ENCODE measurements at regions not wholly inside any gene's neighbourhood (a gene's known extent, or its start where the extent isn't known, plus 50 kb on each side); places are given as distances from the start of the nearest gene placed in this dataset.

DNA sequence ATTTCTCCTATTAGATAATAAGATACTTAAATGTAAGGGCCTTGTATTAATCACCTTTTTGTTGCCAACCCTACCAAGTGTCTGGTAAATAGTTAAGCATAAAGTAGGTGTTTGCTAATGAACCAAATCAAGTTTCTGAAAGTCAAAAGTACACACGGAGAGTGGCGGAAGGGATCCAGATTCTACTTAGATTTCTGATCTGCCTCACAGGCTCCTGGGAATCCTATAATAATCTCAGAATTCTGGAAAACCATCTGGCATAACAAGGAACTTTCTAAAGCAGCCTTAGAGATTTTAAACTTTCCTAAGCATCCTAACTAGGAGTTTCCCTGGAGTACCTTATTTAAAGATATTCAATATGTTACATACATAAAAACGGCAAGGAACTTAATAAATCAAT lies 363.2 kb upstream of the SMC2 start:
- in situ Hi-C loops (cut with HindIII; ENCODE audit: low pct_unique_long_range_greater_than_20kb, low sequenced_read_pairs) (no loop called here), intact Hi-C loops (cut with micrococcal nuclease; ENCODE audit: unreplicated experiment) (no loop called here)
- ATAC-seq = no peak
- CTCF ChIA-PET = no interaction called here
- Histone ChIP-seq H3K9me3 (ENCODE audit: control insufficient read depth, insufficient read depth, low read depth, low read length) (no peaks in the 10 kb centered on the region), H3K36me3 (ENCODE audit: control insufficient read depth, insufficient read depth, low read length) (no peaks in the 10 kb centered on the region), H3K4me3 (ENCODE audit: low read depth in 2 of 2, low read length in 2 of 2) (no peak overlapping the region), H3K27me3 (ENCODE audit: control insufficient read depth, insufficient read depth, low read length) (no peaks in the 10 kb centered on the region), H3K27ac (ENCODE audit: low read length) (no peak overlapping the region), H3K4me1 (ENCODE audit: control insufficient read depth, insufficient read depth, low read length) (no peaks in the 10 kb centered on the region)
- TF ChIP-seq TCF7L2 (IDR thresholded peaks at IDR 0.05; ENCODE audit: low read depth, low read length) (no peak), POLR2AphosphoS5 (IDR thresholded peaks at IDR 0.05; ENCODE audit: low read depth, low read length) (no peak), SIN3A (IDR thresholded peaks at IDR 0.05; ENCODE audit: borderline replicate concordance, insufficient read depth, low read depth, low read length) (no peak)
- TF ChIP-seq, protein P1, sequence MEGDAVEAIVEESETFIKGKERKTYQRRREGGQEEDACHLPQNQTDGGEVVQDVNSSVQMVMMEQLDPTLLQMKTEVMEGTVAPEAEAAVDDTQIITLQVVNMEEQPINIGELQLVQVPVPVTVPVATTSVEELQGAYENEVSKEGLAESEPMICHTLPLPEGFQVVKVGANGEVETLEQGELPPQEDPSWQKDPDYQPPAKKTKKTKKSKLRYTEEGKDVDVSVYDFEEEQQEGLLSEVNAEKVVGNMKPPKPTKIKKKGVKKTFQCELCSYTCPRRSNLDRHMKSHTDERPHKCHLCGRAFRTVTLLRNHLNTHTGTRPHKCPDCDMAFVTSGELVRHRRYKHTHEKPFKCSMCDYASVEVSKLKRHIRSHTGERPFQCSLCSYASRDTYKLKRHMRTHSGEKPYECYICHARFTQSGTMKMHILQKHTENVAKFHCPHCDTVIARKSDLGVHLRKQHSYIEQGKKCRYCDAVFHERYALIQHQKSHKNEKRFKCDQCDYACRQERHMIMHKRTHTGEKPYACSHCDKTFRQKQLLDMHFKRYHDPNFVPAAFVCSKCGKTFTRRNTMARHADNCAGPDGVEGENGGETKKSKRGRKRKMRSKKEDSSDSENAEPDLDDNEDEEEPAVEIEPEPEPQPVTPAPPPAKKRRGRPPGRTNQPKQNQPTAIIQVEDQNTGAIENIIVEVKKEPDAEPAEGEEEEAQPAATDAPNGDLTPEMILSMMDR (IDR thresholded peaks at IDR 0.05) = no peak
- TF ChIP-seq, protein P2, sequence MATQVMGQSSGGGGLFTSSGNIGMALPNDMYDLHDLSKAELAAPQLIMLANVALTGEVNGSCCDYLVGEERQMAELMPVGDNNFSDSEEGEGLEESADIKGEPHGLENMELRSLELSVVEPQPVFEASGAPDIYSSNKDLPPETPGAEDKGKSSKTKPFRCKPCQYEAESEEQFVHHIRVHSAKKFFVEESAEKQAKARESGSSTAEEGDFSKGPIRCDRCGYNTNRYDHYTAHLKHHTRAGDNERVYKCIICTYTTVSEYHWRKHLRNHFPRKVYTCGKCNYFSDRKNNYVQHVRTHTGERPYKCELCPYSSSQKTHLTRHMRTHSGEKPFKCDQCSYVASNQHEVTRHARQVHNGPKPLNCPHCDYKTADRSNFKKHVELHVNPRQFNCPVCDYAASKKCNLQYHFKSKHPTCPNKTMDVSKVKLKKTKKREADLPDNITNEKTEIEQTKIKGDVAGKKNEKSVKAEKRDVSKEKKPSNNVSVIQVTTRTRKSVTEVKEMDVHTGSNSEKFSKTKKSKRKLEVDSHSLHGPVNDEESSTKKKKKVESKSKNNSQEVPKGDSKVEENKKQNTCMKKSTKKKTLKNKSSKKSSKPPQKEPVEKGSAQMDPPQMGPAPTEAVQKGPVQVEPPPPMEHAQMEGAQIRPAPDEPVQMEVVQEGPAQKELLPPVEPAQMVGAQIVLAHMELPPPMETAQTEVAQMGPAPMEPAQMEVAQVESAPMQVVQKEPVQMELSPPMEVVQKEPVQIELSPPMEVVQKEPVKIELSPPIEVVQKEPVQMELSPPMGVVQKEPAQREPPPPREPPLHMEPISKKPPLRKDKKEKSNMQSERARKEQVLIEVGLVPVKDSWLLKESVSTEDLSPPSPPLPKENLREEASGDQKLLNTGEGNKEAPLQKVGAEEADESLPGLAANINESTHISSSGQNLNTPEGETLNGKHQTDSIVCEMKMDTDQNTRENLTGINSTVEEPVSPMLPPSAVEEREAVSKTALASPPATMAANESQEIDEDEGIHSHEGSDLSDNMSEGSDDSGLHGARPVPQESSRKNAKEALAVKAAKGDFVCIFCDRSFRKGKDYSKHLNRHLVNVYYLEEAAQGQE (IDR thresholded peaks at IDR 0.05; ENCODE audit: insufficient read depth in 1 of 2, low read depth in 2 of 2, low read length in 1 of 2) = no peak
- BruUV-seq (replicated peaks) = no TSS peak
- DNase-seq (ENCODE audit: low read depth, low spot score) = no peak
- POLR2A ChIA-PET = no interaction called here

DNA sequence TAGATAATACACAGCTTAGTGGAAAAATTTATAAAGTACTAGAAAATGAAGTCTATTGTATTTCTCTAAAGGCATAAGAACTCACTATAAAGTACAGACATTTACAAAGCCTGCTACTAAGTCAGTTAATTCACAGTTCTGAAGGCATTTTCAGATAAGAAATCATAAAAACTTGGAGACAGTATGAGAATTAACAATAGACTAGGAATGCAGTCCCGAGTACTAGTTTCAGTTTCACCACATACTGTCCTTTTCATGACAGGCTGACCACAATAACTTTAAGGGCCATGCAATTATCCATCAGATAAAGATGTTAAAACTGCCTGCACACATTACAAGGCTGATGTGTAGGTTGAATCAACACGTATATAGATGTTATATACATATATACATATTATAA lies 362.6 kb upstream of the SMC2 start:
- TF ChIP-seq POLR2AphosphoS5 (IDR thresholded peaks at IDR 0.05; ENCODE audit: low read depth, low read length) (no peak), SIN3A (IDR thresholded peaks at IDR 0.05; ENCODE audit: borderline replicate concordance, insufficient read depth, low read depth, low read length) (no peak), TCF7L2 (IDR thresholded peaks at IDR 0.05; ENCODE audit: low read depth, low read length) (no peak)
- TF ChIP-seq, protein P1 (IDR thresholded peaks at IDR 0.05) = no peak
- TF ChIP-seq, protein P2 (IDR thresholded peaks at IDR 0.05; ENCODE audit: insufficient read depth in 1 of 2, low read depth in 2 of 2, low read length in 1 of 2) = no peak

More for the DNA sequence above, 362.6 kb upstream of the SMC2 start:
- no peaks in the 10 kb centered on the region for H3K36me3 ChIP-seq (ENCODE audit: control insufficient read depth, insufficient read depth, low read length)
- intact Hi-C loops (cut with micrococcal nuclease; ENCODE audit: unreplicated experiment) (no loop called here), in situ Hi-C loops (cut with HindIII; ENCODE audit: low pct_unique_long_range_greater_than_20kb, low sequenced_read_pairs) (no loop called here)
- no peaks in the 10 kb centered on the region for H3K4me1 ChIP-seq (ENCODE audit: control insufficient read depth, insufficient read depth, low read length)
- ATAC-seq = no peak
- no peak for DNase-seq (ENCODE audit: low read depth, low spot score)
- BruUV-seq (replicated peaks) = no TSS peak
- CTCF ChIA-PET = no interaction called here
- no peaks in the 10 kb centered on the region for H3K9me3 ChIP-seq (ENCODE audit: control insufficient read depth, insufficient read depth, low read depth, low read length)
- H3K27ac ChIP-seq (ENCODE audit: low read length) = no peak overlapping the region
- POLR2A ChIA-PET = no interaction called here
- no peak overlapping the region for H3K4me3 ChIP-seq (ENCODE audit: low read depth in 2 of 2, low read length in 2 of 2)
- no peaks in the 10 kb centered on the region for H3K27me3 ChIP-seq (ENCODE audit: control insufficient read depth, insufficient read depth, low read length)
